HG03439 (cell line): ENCODE measurements at regions not wholly inside any gene's neighbourhood (a gene's known extent, or its start where the extent isn't known, plus 50 kb on each side); places are given as distances from the start of the nearest gene placed in this dataset.
"Not testable (repeated sequence)": the region's sequence is repeated elsewhere in the genome, so short reads cannot be mapped to it uniquely, and the experiment has no call there.

Source experiments
- ATAC-seq: cut with Tn5 transposase; IDR thresholded peaks from one replicate; pipeline ENCODE4 v1.9.1; 2021; ENCODE audit warnings: mild to moderate bottlenecking, moderate library complexity; ENCODE audit not compliant: unreplicated experiment

GRCh38 chr7:80082213-80082612, 52.4 kb upstream of the GNAI1 start:
- no peak for ATAC-seq

- no peak for ATAC-seq
Observed at GRCh38 chr7:80078886-80079285, 55.7 kb upstream of the GNAI1 start.

GRCh38 chr7:80078159-80078731, 56.4 kb upstream of the GNAI1 start:
- no peak for ATAC-seq

- no peak for ATAC-seq
Observed at GRCh38 chr7:80070391-80070790, 64.2 kb upstream of the GNAI1 start.

GRCh38 chr7:80066639-80067038, 68.0 kb upstream of the GNAI1 start:
- no peak for ATAC-seq

- no peak for ATAC-seq
Observed at GRCh38 chr7:80063834-80064233, 70.8 kb upstream of the GNAI1 start.

GRCh38 chr7:80060218-80060806, 74.3 kb upstream of the GNAI1 start:
- no peak for ATAC-seq

- no peak for ATAC-seq
Observed at GRCh38 chr7:80057488-80057887, 77.1 kb upstream of the GNAI1 start.

- no peak for ATAC-seq
Observed at GRCh38 chr7:80054356-80054755, 80.3 kb upstream of the GNAI1 start.

GRCh38 chr7:80053124-80053523, 81.5 kb upstream of the GNAI1 start:
- ATAC-seq, result no peak

GRCh38 chr7:80047856-80048459, 86.7 kb upstream of the GNAI1 start:
- ATAC-seq, result no peak

- ATAC-seq, result no peak
Observed at GRCh38 chr7:80047032-80047431, 87.6 kb upstream of the GNAI1 start.

- ATAC-seq, result no peak
Observed at GRCh38 chr7:80044796-80045195, 89.8 kb upstream of the GNAI1 start.

- no peak for ATAC-seq
Observed at GRCh38 chr7:80040752-80041151, 93.9 kb upstream of the GNAI1 start.

- no peak for ATAC-seq
Observed at GRCh38 chr7:80040335-80040734, 94.3 kb upstream of the GNAI1 start.

GRCh38 chr7:80039251-80039884, 95.3 kb upstream of the GNAI1 start:
- no peak for ATAC-seq

GRCh38 chr7:80037689-80038088, 96.9 kb upstream of the GNAI1 start:
- ATAC-seq, result no peak

- no peak for ATAC-seq
Observed at GRCh38 chr7:80036107-80036506, 98.5 kb upstream of the GNAI1 start.

GRCh38 chr7:80028717-80029116, 105.9 kb upstream of the GNAI1 start:
- ATAC-seq, result no peak

GRCh38 chr7:80027611-80028173, 106.9 kb upstream of the GNAI1 start:
- no peak for ATAC-seq

GRCh38 chr7:80026766-80027165, 107.9 kb upstream of the GNAI1 start:
- ATAC-seq, result no peak

- not testable (repeated sequence) for ATAC-seq
Observed at GRCh38 chr7:80020277-80020676, 114.4 kb upstream of the GNAI1 start.
